GM23248 (cell line): ENCODE measurements at regions not wholly inside any gene's neighbourhood (a gene's known extent, or its start where the extent isn't known, plus 50 kb on each side); places are given as distances from the start of the nearest gene placed in this dataset.

Experiments
- EZH2 ChIP-seq: fragments of 200-600 bp; sonication (generic); IDR thresholded peaks from 2 replicates; pipeline ENCODE4 v1.6.1; 2018; ENCODE audit warnings: antibody characterized with exemption, mild to moderate bottlenecking; ENCODE audit not compliant: insufficient read depth, poor library complexity, severe bottlenecking
- EZH2phosphoT487 ChIP-seq: fragments of 200-600 bp; sonication (generic); IDR thresholded peaks from 2 replicates; pipeline ENCODE4 v1.6.1; 2018; ENCODE audit warnings: antibody characterized with exemption, moderate library complexity, mild to moderate bottlenecking, low read depth; ENCODE audit not compliant: insufficient read depth

DNA sequence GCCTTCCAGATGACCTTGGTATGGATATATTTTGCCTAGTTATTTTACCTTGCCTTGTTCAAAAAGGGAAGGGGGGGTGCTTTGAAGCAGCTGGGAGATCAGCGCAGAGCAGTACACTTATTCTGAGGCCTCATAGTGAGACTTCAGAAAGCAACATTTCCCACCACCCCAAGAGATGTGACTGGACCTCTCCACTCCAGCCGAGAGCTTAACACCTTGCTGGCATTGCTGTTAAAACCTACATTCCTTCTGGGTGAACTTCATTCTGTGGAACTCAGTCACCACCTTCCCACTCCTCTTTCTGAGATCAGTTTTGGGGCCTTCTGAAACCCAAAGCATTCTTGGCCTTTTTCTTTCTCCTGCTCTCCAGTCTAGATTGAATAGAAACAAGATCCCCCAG, 148.7 kb downstream of the BARHL2 start:
- TF ChIP-seq EZH2 = no peak
- TF ChIP-seq EZH2phosphoT487 = no peak
